PC-9 (cell line): ENCODE measurements at regions not wholly inside any gene's neighbourhood (a gene's known extent, or its start where the extent isn't known, plus 50 kb on each side); places are given as distances from the start of the nearest gene placed in this dataset.

Source experiments
- CTCF ChIP-seq: fragments of 200-600 bp; sonication (generic); conservative IDR thresholded peaks from 2 replicates; pipeline ENCODE4 v1.6.1; 2017; ENCODE audit warnings: mixed run types, antibody characterized with exemption, mild to moderate bottlenecking, moderate library complexity
- EZH2 ChIP-seq: fragments of 200-600 bp; sonication (generic); IDR thresholded peaks from 2 replicates; pipeline ENCODE4 v1.8.0; 2017; ENCODE audit warnings: antibody characterized with exemption, low read depth

GRCh38 chr9:99356512-99356971 lies 134.5 kb downstream of the SEC61B start:
- TF ChIP-seq CTCF (no peak), EZH2 (no peak)
